H9 (cell line): ENCODE measurements at regions not wholly inside any gene's neighbourhood (a gene's known extent, or its start where the extent isn't known, plus 50 kb on each side); places are given as distances from the start of the nearest gene placed in this dataset.

ENCODE experiments used
- DNase-seq: peaks from one replicate; pipeline ENCODE4 v3.0.0-alpha.2; 2017
- H2AFZ ChIP-seq: one replicate; pipeline ENCODE4 v1.6.1; 2013; ENCODE audit warnings: mild to moderate bottlenecking, low read length, control low read depth, moderate library complexity
- H2AK5ac ChIP-seq: 2 replicates; pipeline ENCODE4 v1.6.1; 2013; ENCODE audit warnings: low read length, control low read depth, mixed read lengths; ENCODE audit not compliant: insufficient read length
- H2BK120ac ChIP-seq: one replicate; pipeline ENCODE4 v1.6.1; 2013; ENCODE audit warnings: low read depth, mild to moderate bottlenecking, low read length, control low read depth, inconsistent platforms; ENCODE audit not compliant: poor library complexity, severe bottlenecking
- H2BK12ac ChIP-seq: 2 replicates; pipeline ENCODE4 v1.6.1; 2013; ENCODE audit warnings: low read length, control low read depth, mixed read lengths, low read depth; ENCODE audit not compliant: insufficient read length
- H2BK15ac ChIP-seq: 2 replicates; pipeline ENCODE4 v1.6.1; 2013; ENCODE audit warnings: low read depth, low read length, control low read depth
- H2BK20ac ChIP-seq: one replicate; pipeline ENCODE4 v1.6.1; 2013; ENCODE audit warnings: low read depth, mild to moderate bottlenecking, low read length, control low read depth, inconsistent platforms; ENCODE audit not compliant: poor library complexity, severe bottlenecking
- H2BK5ac ChIP-seq: 2 replicates; pipeline ENCODE4 v1.6.1; 2013; ENCODE audit warnings: low read length, control low read depth, mixed read lengths; ENCODE audit not compliant: insufficient read length
- H3K14ac ChIP-seq: 2 replicates; pipeline ENCODE4 v1.6.1; 2013; ENCODE audit warnings: low read length, control low read depth; ENCODE audit not compliant: insufficient read depth
- H3K18ac ChIP-seq: 2 replicates; pipeline ENCODE4 v1.6.1; 2013; ENCODE audit warnings: low read depth, mild to moderate bottlenecking, mixed read lengths, low read length, control low read depth; ENCODE audit not compliant: insufficient read length
- H3K23ac ChIP-seq: 2 replicates; pipeline ENCODE4 v1.6.1; 2013; ENCODE audit warnings: low read length, control low read depth, mixed read lengths, low read depth; ENCODE audit not compliant: insufficient read length
- H3K23me2 ChIP-seq: 2 replicates; pipeline ENCODE4 v1.6.1; 2013; ENCODE audit warnings: low read depth, mild to moderate bottlenecking, mixed read lengths, low read length, control low read depth; ENCODE audit not compliant: insufficient read length, poor library complexity, severe bottlenecking
- H3K27ac ChIP-seq: 2 replicates; pipeline ENCODE4 v1.5.1; 2013; ENCODE audit warnings: low read length, control low read depth, mixed read lengths, low read depth; ENCODE audit not compliant: insufficient read length
- H3K27me3 ChIP-seq: 2 replicates; pipeline ENCODE4 v1.6.1; 2013; ENCODE audit warnings: low read length, control low read depth, inconsistent platforms; ENCODE audit not compliant: insufficient read depth
- H3K4ac ChIP-seq: 2 replicates; pipeline ENCODE4 v1.6.1; 2013; ENCODE audit warnings: low read depth, mild to moderate bottlenecking, control low read depth, inconsistent platforms, low read length, moderate library complexity
- H3K4me1 ChIP-seq: 2 replicates; pipeline ENCODE4 v1.6.1; 2013; ENCODE audit warnings: low read length, control low read depth, inconsistent platforms; ENCODE audit not compliant: insufficient read depth
- H3K4me2 ChIP-seq: 2 replicates; pipeline ENCODE4 v1.6.1; 2013; ENCODE audit warnings: low read length, control low read depth, mixed read lengths; ENCODE audit not compliant: insufficient read length, insufficient read depth
- H3K56ac ChIP-seq: 2 replicates; pipeline ENCODE4 v1.6.1; 2013; ENCODE audit warnings: low read depth, mild to moderate bottlenecking, mixed read lengths, low read length, control low read depth; ENCODE audit not compliant: insufficient read length
- H3K79me1 ChIP-seq: 2 replicates; pipeline ENCODE4 v1.6.1; 2013; ENCODE audit warnings: low read depth, mild to moderate bottlenecking, moderate library complexity, low read length, control low read depth, inconsistent platforms; ENCODE audit not compliant: insufficient read depth, poor library complexity, severe bottlenecking
- H3K79me2 ChIP-seq: 2 replicates; pipeline ENCODE4 v1.6.1; 2013; ENCODE audit warnings: low read length, control low read depth, inconsistent platforms; ENCODE audit not compliant: insufficient read depth
- H3K9ac ChIP-seq: 2 replicates; pipeline ENCODE4 v1.6.1; 2013; ENCODE audit warnings: low read length, control low read depth, mixed read lengths; ENCODE audit not compliant: insufficient read length; ENCODE audit errors: extremely low read depth
- H3K9me3 ChIP-seq: one replicate; pipeline ENCODE4 v1.6.1; 2013; ENCODE audit warnings: low read depth, low read length, inconsistent platforms; ENCODE audit not compliant: control insufficient read depth
- H3T11ph ChIP-seq: one replicate; pipeline ENCODE4 v1.6.1; 2013; ENCODE audit warnings: mild to moderate bottlenecking, low read length, control low read depth, inconsistent platforms
- H4K20me1 ChIP-seq: one replicate; pipeline ENCODE4 v1.6.1; 2013; ENCODE audit not compliant: control insufficient read depth, insufficient read length, insufficient read depth
- H4K5ac ChIP-seq: 2 replicates; pipeline ENCODE4 v1.6.1; 2013; ENCODE audit warnings: low read depth, mild to moderate bottlenecking, mixed read lengths, low read length, control low read depth; ENCODE audit not compliant: insufficient read length
- H4K8ac ChIP-seq: replicated peaks from 2 replicates; pipeline ENCODE4 v1.6.1; 2013; ENCODE audit warnings: low read length, control low read depth, mixed read lengths, low read depth; ENCODE audit not compliant: insufficient read length
- H4K91ac ChIP-seq: 2 replicates; pipeline ENCODE4 v1.6.1; 2013; ENCODE audit warnings: low read depth, mild to moderate bottlenecking, moderate library complexity, mixed read lengths, low read length, control low read depth; ENCODE audit not compliant: insufficient read length
- H3K27ac Mint-ChIP-seq, 3 experiments: 2 replicates in 2 of 3; 3 replicates in 1 of 3; pipeline ENCODE4 v1.8.0; 2020 to 2021; ENCODE audit warnings: mixed read lengths in 3 of 3, mild to moderate bottlenecking in 1 of 3, moderate library complexity in 1 of 3
- H3K27me3 Mint-ChIP-seq: 2 replicates; pipeline ENCODE4 v1.8.0; 2021; ENCODE audit warnings: low read depth, mild to moderate bottlenecking, moderate library complexity, mixed read lengths
- H3K36me3 Mint-ChIP-seq, 3 experiments: 2 replicates in 2 of 3; 3 replicates in 1 of 3; pipeline ENCODE4 v1.8.0; 2020 to 2021; ENCODE audit warnings: low read depth in 3 of 3, mixed read lengths in 3 of 3; ENCODE audit not compliant: insufficient read depth in 1 of 3
- H3K4me1 Mint-ChIP-seq, 2 experiments: 2 replicates each; pipeline ENCODE4 v1.8.0; 2020; ENCODE audit warnings: mixed read lengths in 2 of 2
- H3K4me3 Mint-ChIP-seq, 2 experiments: 2 replicates in 1 of 2; 3 replicates in 1 of 2; pipeline ENCODE4 v1.8.0; 2020 to 2021; ENCODE audit warnings: mild to moderate bottlenecking in 2 of 2, mixed read lengths in 2 of 2, moderate library complexity in 1 of 2
- H3K9me3 Mint-ChIP-seq, 2 experiments: 2 replicates in 1 of 2; 3 replicates in 1 of 2; pipeline ENCODE4 v1.8.0; 2020; ENCODE audit warnings: mild to moderate bottlenecking in 2 of 2, mixed read lengths in 2 of 2, moderate library complexity in 1 of 2
- CTCF ChIP-seq: fragments of 200-600 bp; sonication (generic); conservative IDR thresholded peaks from 3 replicates; pipeline ENCODE4 v1.8.0; 2021; ENCODE audit warnings: antibody characterized with exemption, mild to moderate bottlenecking

DNA sequence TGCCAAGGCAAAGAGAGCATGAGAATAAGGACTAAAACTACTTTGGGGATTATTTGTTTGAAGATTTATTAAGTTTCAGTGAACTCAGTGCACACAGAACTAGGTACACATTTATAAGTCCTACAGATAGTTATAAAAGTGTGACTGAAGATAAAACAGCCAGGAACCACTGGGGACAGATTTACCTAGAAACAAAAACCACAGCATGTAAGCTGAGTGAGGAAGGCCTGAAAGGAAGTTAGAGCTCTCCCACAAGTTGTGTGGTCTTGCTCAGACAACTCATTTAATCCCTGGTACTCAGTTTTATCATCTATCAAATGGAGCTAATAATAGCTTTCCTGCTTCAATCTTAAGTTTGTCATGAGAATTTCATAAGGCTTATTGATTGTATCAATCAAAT lies 311.2 kb upstream of the FAT3 start:
- no peaks in the 10 kb centered on the region for H3K4me1 Mint-ChIP-seq
- Histone ChIP-seq H3K14ac (no peak overlapping the region), H4K20me1 (no peaks in the 10 kb centered on the region), H2BK5ac (no peak overlapping the region), H2AK5ac (no peak overlapping the region), H2BK120ac (no peak overlapping the region), H4K91ac (no peak overlapping the region), H2BK15ac (no peak overlapping the region), H3K23me2 (no peaks in the 10 kb centered on the region), H3K23ac (no peak overlapping the region), H4K8ac (no peak overlapping the region), H3K56ac (no peak overlapping the region), H2BK20ac (no peak overlapping the region), H3K79me2 (no peaks in the 10 kb centered on the region), H2AFZ (no peak overlapping the region), H3T11ph (no peak overlapping the region), H3K4me1 (no peaks in the 10 kb centered on the region), H3K79me1 (no peaks in the 10 kb centered on the region), H3K4me2 (no peak overlapping the region), H3K27me3 (no peaks in the 10 kb centered on the region), H3K27ac (no peak overlapping the region), H3K9me3 (no peaks in the 10 kb centered on the region), H2BK12ac (no peak overlapping the region), H3K4ac (no peak overlapping the region), H3K18ac (no peak overlapping the region), H3K9ac (no peak overlapping the region), H4K5ac (no peak overlapping the region)
- H3K4me3 Mint-ChIP-seq, result no peak overlapping the region
- TF ChIP-seq CTCF, result no peak
- DNase-seq, result no peak
- H3K36me3 Mint-ChIP-seq, result no peaks in the 10 kb centered on the region
- H3K27me3 Mint-ChIP-seq, result no peaks in the 10 kb centered on the region
- H3K9me3 Mint-ChIP-seq, result peaks cover 0 to 2% of the 10 kb centered on the region in 2 experiments; a peak in 1 of 5 replicates
- H3K27ac Mint-ChIP-seq, result no peak overlapping the region
